GM19463 (cell line): ENCODE measurements at regions not wholly inside any gene's neighbourhood (a gene's known extent, or its start where the extent isn't known, plus 50 kb on each side); places are given as distances from the start of the nearest gene placed in this dataset.
"Not testable (repeated sequence)": the region's sequence is repeated elsewhere in the genome, so short reads cannot be mapped to it uniquely, and the experiment has no call there.

Experiments
- ATAC-seq: cut with Tn5 transposase; IDR thresholded peaks from one replicate; pipeline ENCODE4 v1.9.1; 2021; ENCODE audit warnings: mild to moderate bottlenecking, moderate library complexity; ENCODE audit not compliant: unreplicated experiment

DNA sequence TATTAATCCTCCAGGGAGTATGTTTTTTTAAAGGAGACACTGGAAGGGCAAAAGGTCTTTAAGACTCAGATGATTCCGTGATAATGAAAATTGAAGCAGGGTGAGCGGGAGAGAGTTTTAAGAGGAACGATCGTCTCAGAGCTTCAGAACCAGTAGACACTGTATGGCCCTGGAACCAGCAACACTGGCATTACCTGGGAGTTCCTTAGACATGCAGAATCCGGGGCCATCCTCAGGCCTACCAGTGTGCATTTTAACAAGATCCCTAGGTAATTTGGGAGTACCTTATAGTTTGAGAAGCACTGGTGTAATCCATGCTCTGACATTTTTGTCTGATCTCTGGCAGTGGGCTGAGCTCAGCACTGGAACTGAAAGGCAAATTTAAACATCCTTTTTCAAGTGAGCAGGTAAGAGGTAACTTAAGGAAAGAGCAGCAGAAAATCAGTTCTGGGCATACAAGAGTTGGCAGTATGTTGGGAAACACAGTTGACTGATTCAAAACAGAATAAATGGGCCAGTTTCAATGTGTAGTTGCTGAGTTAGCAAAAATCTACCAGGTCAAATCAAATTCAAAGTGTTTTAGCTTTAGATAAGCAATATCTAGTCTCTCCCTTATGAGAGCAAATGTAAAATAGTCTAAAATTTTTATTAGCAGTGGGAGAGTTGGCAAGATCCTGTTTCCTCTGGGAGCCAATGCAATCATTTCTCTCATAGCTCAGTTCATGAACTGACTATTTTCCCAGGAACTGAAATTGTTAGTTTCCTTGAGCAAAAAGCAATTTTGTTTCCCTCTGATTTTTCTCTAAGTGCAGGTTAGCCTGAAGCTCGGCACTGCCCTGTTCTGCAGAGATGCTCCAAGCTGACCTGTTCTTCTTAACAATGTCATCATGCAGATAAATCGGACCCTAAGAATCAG, 97.2 kb upstream of the ELMO1 start:
- ATAC-seq = no peak

- no peak for ATAC-seq
Observed at GRCh38 chr7:37546677-37547076, 98.0 kb upstream of the ELMO1 start.

- ATAC-seq = no peak
Observed at GRCh38 chr7:37549076-37549931, 100.6 kb upstream of the ELMO1 start.

DNA sequence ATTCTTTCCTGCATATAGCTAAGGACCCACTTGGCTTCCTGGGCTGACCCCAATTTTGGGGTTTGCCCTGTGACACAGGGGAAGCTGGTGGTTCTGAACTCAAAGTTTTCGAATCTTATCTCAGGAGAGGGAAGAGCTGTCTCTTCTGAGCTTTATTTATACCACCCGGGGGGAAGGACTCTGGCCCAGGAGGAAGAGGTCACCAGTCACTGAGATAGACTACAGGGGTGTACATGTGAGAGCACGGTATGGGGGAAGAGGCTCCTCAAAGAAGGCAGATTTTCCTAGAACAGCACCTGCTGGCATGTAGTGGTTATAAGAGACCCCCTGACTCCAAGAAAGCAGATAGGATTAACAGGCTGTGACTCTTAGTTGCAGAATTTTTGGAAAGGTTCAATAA, 101.8 kb upstream of the ELMO1 start:
- ATAC-seq = no peak

DNA sequence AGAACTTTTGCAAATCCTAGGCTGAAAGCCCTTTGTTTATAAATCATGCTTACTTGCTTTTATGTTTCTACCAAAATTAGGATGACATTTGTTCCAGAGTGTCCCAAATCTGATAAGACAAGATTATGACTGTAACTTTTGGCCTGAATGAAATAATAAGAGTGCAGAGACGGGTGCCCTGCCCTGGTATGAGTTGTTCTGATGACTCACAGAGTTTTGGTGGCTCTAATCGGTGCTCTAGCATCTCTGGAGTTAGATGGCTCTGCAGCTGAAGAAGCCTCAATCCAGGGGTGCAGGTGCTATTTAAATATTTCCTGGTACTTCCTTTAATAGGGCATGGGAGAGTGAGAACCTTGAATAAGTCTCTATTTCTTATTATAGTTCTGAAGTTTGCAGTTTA, 102.2 kb upstream of the ELMO1 start:
- no peak for ATAC-seq

DNA sequence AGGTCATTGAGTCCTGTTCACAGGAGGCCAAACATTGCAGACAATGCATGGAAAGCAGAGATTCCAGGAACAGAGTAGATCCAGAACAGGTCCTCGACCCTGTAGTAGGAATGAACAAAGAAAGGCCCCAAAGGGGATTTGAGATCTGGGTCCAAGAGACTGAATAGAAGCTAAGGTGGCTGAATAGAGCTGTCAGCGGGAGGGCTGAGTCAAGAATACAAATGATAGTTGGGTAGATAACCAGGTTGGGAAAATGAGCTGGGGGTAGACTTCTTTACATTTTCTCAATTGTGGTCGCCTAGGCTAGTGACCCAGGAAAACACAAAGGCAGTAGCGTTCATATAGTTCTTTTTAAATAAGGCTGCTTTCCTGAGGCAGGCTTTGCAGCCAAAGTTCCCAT, 103.4 kb upstream of the ELMO1 start:
- ATAC-seq = no peak

DNA sequence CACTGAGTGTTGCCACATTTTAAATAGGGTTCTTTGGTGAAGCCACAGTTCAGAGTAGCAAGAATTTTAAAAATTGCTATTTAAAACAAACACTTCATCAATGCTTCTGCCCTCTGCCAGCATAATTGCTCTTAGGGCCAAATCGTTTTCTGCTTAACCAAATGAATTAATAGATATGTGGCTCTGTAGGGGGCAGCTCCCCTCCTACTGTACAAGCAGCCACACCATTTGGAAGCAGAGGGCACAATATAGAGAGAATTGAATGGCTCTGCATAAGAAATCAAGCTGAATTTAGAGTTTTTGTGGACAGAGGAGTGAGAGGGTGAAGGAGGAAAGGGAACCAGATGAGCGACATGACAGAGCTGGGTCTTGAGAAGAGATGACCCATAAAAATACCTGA, 103.8 kb upstream of the ELMO1 start:
- not testable (repeated sequence) for ATAC-seq

GRCh38 chr7:37555528-37555927, 106.9 kb upstream of the ELMO1 start:
- ATAC-seq = no peak

GRCh38 chr7:37557571-37558209, 109.0 kb upstream of the ELMO1 start:
- no peak for ATAC-seq

DNA sequence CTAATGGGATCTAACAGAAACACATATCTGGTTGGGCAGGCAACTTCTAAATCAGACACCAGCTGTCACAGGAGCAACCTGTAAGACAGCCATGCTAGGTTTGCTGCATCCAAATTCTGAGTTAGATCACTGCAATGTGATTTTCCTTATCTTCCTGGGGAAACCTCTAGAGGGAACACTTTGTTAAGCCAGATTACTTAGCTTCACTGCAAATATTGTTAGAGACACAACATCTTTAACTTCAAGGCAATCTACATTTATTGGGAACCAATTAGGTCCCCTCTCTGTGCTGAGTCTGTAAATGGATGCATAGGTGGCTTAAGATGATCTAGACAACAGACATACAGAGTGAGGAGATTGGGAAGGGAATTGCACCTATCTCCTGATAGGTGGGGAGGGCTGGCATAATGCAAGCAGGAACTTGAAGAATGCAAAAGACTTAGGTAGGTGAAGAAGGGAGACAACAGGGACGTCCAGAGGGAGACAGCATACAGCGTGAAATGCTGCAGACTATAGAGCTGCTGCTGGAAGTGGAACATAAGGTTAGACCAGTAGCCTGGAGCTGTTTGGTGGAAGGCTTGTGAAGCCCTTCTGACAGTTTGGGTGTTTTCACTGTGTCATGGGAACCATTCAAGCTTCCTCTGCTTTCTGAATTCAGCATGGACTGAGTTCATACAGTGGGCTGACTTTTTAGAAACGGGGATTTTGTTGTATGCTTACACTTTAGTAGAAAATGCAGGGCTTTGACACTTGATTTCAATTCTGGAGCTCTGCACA, 109.8 kb upstream of the ELMO1 start:
- ATAC-seq = no peak

DNA sequence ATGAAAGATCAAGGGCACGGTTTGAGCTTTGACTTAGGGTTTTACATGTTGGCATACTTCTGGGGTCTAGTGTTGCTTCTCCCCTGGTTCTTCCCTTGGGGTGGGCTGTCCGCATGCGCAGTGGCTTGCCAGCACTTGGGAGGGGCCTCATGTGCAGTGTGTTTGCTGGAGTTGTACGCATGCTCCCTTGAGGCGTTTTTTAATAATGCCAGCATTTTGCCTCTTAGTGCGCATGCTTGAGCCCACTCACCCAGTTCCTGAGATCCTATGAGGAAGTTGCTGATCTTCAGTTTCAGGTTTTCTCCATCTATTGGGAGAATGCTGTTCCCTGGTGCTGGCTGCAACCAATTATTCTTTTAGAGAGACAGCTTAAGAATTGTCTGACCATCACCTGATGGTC, 113.4 kb upstream of the GPR141 start:
- ATAC-seq = no peak

DNA sequence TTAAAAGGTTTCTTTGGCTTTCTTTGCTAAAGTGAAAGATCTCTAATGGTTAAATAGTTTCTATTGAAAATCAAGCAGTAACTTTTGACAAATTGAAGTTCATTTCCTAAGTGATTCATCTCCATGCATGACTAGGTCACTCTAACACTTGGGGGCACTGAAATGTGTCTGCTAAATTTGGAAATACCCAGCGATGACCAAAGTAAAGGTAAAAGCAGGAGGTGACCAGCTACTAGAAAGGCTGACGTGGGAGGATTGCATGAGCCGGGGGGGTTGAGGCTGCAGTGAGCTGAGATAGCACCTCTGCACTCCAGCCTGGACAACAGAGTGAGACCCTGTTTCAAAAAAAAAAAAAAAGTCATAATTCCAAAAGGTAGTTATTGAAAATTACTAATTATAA, 111.8 kb upstream of the GPR141 start:
- ATAC-seq = no peak

- no peak for ATAC-seq
Observed at GRCh38 chr7:37577412-37577811, 106.2 kb upstream of the GPR141 start.

DNA sequence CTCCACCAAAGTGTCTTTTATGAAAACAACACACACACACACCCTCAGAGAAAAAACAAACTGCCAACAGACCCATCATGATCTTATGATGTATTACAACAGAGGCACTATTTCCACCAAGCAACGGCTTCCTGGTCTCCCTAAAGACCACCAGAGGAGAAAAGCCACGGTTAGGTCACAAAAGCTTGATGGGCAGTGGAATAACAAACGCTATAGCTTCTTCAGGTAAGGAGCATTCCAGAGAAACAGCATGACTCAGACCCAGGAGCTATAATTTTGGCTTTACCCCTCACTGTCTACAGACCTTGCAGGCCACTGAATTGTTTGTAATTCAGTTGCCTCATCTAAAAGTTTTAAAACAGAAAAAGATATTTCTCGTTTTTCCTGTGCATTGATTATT, 105.7 kb upstream of the GPR141 start:
- no peak for ATAC-seq

DNA sequence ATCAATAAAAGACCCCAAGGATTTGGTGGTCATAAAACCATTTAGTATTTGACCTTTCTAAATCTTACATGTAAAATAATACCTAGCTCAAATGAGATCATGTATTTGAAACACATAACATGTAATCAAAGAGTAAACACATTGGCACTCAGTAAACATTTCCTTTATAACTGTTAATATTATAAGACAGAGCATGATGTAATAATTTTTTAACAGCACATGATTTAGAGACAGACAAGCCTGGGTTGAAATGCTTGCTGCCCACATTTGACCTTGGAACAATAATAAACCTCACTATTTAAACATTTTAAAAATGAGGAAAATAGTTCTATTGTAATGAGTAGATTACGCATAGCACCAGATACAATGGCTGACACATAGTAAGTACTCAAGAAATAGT, 105.2 kb upstream of the GPR141 start:
- no peak for ATAC-seq

GRCh38 chr7:37580376-37580775, 103.2 kb upstream of the GPR141 start:
- no peak for ATAC-seq

- ATAC-seq = not testable (repeated sequence)
Observed at GRCh38 chr7:37584651-37585463, 98.7 kb upstream of the GPR141 start.

DNA sequence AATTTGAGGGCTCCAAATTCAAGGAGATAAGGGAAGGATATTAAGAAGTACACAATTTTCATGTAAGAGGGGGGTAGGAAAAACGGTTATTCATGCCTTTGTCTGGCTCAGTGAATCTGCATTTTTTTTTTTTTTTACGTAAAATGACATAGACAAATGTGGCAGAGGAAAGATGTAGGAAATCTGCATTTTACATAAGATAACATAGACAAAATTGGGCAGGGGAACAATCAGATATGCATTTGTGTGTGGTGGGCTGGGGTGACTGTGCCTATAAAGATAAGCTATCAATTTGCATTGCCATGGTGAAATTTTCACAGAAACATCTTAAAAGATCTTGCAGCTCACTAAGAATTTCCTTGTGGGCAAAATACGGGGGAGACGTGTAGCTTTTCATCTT, 92.7 kb upstream of the GPR141 start:
- ATAC-seq = no peak

DNA sequence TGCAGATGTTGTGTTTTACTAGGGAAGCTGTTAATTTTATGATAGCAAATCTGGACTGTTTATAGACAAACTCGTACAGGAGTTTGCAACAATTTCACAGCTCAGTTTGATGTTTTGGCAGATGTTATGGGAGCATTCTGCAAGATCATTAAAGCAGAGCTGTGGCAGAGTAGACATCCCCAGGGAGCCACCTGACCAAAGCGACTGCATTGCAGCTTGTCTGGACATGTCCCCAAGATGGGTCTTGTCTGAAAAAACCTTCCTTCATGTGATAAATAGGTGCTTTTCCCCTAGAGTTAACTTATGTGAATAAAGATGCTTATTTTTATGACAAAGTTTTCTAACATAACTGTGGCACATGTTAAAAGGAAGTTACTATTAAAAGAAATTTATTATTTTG, 91.2 kb upstream of the GPR141 start:
- ATAC-seq = no peak

DNA sequence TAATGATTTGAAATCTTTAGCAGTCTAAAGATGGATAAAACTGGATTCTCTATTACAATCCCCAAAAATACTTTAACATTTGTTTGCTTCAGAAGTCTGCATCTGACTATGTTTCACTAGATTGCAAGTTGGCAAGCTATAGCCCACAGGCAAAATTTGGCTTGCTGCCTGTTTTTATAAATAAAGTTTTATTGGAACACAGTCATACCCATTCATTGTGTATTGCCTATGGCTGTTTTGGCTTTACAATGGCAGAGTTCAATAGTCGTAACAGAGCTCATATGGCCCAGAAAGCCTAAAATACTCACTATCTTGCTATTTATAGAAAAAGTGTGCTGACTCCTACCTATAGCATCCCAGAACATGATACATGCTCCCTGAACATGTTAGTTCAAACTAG, 89.0 kb upstream of the GPR141 start:
- ATAC-seq = no peak
